Upper lobe of left lung (tissue), 4 donors: ENCODE measurements at regions not wholly inside any gene's neighbourhood (a gene's known extent, or its start where the extent isn't known, plus 50 kb on each side); places are given as distances from the start of the nearest gene placed in this dataset.

Experiments used
- POLR2A ChIP-seq, 4 donors: fragments of 450-650 bp; IDR thresholded peaks; one replicate each; pipeline ENCODE4 v1.5.1; 2016 to 2017; ENCODE audit warnings: antibody characterized with exemption in 4 of 4, mild to moderate bottlenecking in 2 of 4
- TF ChIP-seq, protein P1 (sequence below), 6 experiments: fragments of 450-650 bp in 4 of 6; fragments of 200-600 bp in 2 of 6; sonication (generic) in 2 of 6; IDR thresholded peaks; one replicate each; pipeline ENCODE4 v1.5.1; 2016 to 2019; ENCODE audit warnings: antibody characterized with exemption in 6 of 6

DNA sequence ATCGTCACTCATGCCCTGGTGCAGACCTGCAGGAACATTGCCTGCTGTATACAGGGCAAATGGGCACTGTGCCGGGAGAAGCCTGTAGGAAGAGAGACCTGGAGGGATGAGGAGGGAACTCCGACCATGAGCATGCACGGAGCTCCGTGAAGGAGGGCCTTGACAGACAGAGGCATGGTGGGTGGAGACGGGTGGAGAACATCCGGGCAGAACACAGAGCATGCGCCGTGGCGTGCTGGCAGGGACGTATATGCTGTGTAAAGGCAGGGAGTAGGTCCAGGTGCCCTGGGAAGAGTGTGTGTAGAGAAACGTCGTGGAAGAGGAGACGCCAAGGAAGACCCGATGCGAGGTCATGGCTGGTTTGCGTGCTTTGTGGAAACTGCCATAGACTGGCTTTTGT, 133.0 kb upstream of the FAN1 start:
- TF ChIP-seq, protein P1, sequence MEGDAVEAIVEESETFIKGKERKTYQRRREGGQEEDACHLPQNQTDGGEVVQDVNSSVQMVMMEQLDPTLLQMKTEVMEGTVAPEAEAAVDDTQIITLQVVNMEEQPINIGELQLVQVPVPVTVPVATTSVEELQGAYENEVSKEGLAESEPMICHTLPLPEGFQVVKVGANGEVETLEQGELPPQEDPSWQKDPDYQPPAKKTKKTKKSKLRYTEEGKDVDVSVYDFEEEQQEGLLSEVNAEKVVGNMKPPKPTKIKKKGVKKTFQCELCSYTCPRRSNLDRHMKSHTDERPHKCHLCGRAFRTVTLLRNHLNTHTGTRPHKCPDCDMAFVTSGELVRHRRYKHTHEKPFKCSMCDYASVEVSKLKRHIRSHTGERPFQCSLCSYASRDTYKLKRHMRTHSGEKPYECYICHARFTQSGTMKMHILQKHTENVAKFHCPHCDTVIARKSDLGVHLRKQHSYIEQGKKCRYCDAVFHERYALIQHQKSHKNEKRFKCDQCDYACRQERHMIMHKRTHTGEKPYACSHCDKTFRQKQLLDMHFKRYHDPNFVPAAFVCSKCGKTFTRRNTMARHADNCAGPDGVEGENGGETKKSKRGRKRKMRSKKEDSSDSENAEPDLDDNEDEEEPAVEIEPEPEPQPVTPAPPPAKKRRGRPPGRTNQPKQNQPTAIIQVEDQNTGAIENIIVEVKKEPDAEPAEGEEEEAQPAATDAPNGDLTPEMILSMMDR (IDR thresholded peaks at IDR 0.05), result no peak
- TF ChIP-seq POLR2A (IDR thresholded peaks at IDR 0.05), result no peak
